ENCODE measurements at regions not wholly inside any gene's neighbourhood (a gene's known extent, or its start where the extent isn't known, plus 50 kb on each side); places are given as distances from the start of the nearest gene placed in this dataset.

DNA sequence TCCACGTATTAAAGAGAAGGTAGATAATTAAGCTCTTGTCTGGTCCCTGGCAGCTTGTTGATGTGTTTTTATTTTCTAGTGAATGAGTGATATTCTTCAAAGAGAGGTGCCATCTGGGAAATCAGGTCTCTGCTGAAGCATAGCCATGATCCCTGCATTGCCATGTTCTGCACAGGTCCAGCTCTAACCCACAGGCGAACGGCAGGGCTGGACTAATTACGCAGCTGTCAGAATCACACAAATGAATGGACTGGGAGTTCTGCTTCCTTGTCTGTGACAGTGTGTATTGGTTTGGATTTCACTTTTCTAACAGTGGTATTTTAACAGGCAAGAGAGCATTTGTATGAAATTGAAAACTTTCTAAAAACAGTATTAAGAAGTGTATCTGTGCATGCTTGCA lies 235.6 kb downstream of the FAT3 start:
- H3K27me3 ChIP-seq (ENCODE audit: low read length), result no peaks in the 10 kb centered on the region
- H3K27ac ChIP-seq (ENCODE audit: low read depth, low read length), result no peak overlapping the region
- no peaks in the 10 kb centered on the region; the same call in 1 of the 2 replicates for H3K9me2 ChIP-seq (replicated peaks; ENCODE audit: insufficient read depth, low read length)
- no peak overlapping the region for H3K4me2 ChIP-seq (ENCODE audit: low read depth, low read length, poor library complexity, severe bottlenecking)
- H3K36me3 ChIP-seq (ENCODE audit: low read length), result no peaks in the 10 kb centered on the region
- no peaks in the 10 kb centered on the region for H3K79me2 ChIP-seq (ENCODE audit: insufficient read depth, low read length)
- no peak overlapping the region for H3K4me3 ChIP-seq (ENCODE audit: insufficient read depth, low read length, poor library complexity, severe bottlenecking)
- no peaks in the 10 kb centered on the region for H3F3A ChIP-seq (ENCODE audit: insufficient read depth)
- TF ChIP-seq EZH2phosphoT487 (conservative IDR thresholded peaks at IDR 0.05; ENCODE audit: low read length), result no peak
- TF ChIP-seq, protein P1, sequence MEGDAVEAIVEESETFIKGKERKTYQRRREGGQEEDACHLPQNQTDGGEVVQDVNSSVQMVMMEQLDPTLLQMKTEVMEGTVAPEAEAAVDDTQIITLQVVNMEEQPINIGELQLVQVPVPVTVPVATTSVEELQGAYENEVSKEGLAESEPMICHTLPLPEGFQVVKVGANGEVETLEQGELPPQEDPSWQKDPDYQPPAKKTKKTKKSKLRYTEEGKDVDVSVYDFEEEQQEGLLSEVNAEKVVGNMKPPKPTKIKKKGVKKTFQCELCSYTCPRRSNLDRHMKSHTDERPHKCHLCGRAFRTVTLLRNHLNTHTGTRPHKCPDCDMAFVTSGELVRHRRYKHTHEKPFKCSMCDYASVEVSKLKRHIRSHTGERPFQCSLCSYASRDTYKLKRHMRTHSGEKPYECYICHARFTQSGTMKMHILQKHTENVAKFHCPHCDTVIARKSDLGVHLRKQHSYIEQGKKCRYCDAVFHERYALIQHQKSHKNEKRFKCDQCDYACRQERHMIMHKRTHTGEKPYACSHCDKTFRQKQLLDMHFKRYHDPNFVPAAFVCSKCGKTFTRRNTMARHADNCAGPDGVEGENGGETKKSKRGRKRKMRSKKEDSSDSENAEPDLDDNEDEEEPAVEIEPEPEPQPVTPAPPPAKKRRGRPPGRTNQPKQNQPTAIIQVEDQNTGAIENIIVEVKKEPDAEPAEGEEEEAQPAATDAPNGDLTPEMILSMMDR (IDR thresholded peaks at IDR 0.05; ENCODE audit: insufficient read depth, low read length, poor library complexity, severe bottlenecking), result no peak
- no peak overlapping the region for H2AFZ ChIP-seq (ENCODE audit: low read depth, low read length, severe bottlenecking)
- H4K20me1 ChIP-seq (ENCODE audit: low read depth, low read length), result no peaks in the 10 kb centered on the region
- no peak overlapping the region for H3K9ac ChIP-seq (ENCODE audit: low read length)
- H3K9me3 ChIP-seq (ENCODE audit: insufficient read depth, low read length), result no peaks in the 10 kb centered on the region

DNA sequence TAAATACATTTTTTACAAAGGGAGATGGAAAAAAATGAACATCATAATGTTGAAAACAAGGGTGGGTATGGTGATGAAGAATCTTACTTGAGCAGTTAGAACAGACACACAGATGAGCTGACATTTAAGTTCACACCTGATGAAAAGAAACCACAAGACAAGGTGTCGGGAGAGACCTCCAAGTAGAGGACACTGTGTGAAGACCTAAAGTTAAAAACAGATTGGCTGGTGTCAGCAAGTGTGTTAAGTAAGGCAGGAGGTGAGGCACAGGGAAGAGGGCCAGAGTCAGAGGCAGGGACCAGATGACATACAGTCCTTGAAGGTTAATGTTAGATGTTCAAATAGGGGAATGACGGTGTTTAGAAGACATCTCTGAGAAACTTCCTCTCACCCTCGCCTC lies 236.8 kb downstream of the FAT3 start:
- Histone ChIP-seq H3K27ac (ENCODE audit: low read depth, low read length) (no peak overlapping the region), H3K9me2 (replicated peaks; ENCODE audit: insufficient read depth, low read length) (no peaks in the 10 kb centered on the region; the same call in 1 of the 2 replicates), H3F3A (ENCODE audit: insufficient read depth) (no peaks in the 10 kb centered on the region), H2AFZ (ENCODE audit: low read depth, low read length, severe bottlenecking) (no peak overlapping the region), H3K9me3 (ENCODE audit: insufficient read depth, low read length) (no peaks in the 10 kb centered on the region), H3K4me2 (ENCODE audit: low read depth, low read length, poor library complexity, severe bottlenecking) (no peak overlapping the region), H3K27me3 (ENCODE audit: low read length) (no peaks in the 10 kb centered on the region), H3K4me3 (ENCODE audit: insufficient read depth, low read length, poor library complexity, severe bottlenecking) (no peak overlapping the region), H3K9ac (ENCODE audit: low read length) (no peak overlapping the region), H4K20me1 (ENCODE audit: low read depth, low read length) (no peaks in the 10 kb centered on the region), H3K79me2 (ENCODE audit: insufficient read depth, low read length) (no peaks in the 10 kb centered on the region), H3K36me3 (ENCODE audit: low read length) (no peaks in the 10 kb centered on the region)
- TF ChIP-seq, protein P1 (IDR thresholded peaks at IDR 0.05; ENCODE audit: insufficient read depth, low read length, poor library complexity, severe bottlenecking), result no peak
- TF ChIP-seq EZH2phosphoT487 (conservative IDR thresholded peaks at IDR 0.05; ENCODE audit: low read length), result no peak

- Histone ChIP-seq H3K36me3 (ENCODE audit: low read length) (no peaks in the 10 kb centered on the region), H3K9me2 (replicated peaks; ENCODE audit: insufficient read depth, low read length) (no peaks in the 10 kb centered on the region; the same call in 1 of the 2 replicates), H3F3A (ENCODE audit: insufficient read depth) (no peaks in the 10 kb centered on the region), H3K4me2 (ENCODE audit: low read depth, low read length, poor library complexity, severe bottlenecking) (no peak overlapping the region), H3K9me3 (ENCODE audit: insufficient read depth, low read length) (no peaks in the 10 kb centered on the region), H3K79me2 (ENCODE audit: insufficient read depth, low read length) (no peaks in the 10 kb centered on the region), H3K27ac (ENCODE audit: low read depth, low read length) (no peak overlapping the region), H3K4me3 (ENCODE audit: insufficient read depth, low read length, poor library complexity, severe bottlenecking) (no peak overlapping the region), H4K20me1 (ENCODE audit: low read depth, low read length) (no peaks in the 10 kb centered on the region), H3K9ac (ENCODE audit: low read length) (no peak overlapping the region), H3K27me3 (ENCODE audit: low read length) (no peaks in the 10 kb centered on the region), H2AFZ (ENCODE audit: low read depth, low read length, severe bottlenecking) (no peak overlapping the region)
- TF ChIP-seq, protein P1 (IDR thresholded peaks at IDR 0.05; ENCODE audit: insufficient read depth, low read length, poor library complexity, severe bottlenecking), result no peak
- no peak for TF ChIP-seq EZH2phosphoT487 (conservative IDR thresholded peaks at IDR 0.05; ENCODE audit: low read length)
These were observed 238.2 kb downstream of the FAT3 start for GRCh38 chr11:92462821-92463220.

Data from SU-DHL-6 (cell line).